Activated naive CD8-positive, alpha-beta T cell treated with anti-CD3 and anti-CD28 coated beads, Interleukin-2, amount 50 U/mL, for 24 hours (primary cell): ENCODE measurements at regions not wholly inside any gene's neighbourhood (a gene's known extent, or its start where the extent isn't known, plus 50 kb on each side); places are given as distances from the start of the nearest gene placed in this dataset.

Experiments used
- ATAC-seq: fragments of 150-1000 bp; cut with Tn5 transposase; one replicate; pipeline ENCODE4 v1.10.0; 2021
- DNase-seq: peaks from one replicate; pipeline ENCODE4 v3.0.0; 2021
- H3K27ac Mint-ChIP-seq: one replicate; pipeline ENCODE4 v1.8.0; 2021; ENCODE audit warnings: mild to moderate bottlenecking, mixed read lengths
- H3K27me3 Mint-ChIP-seq: one replicate; pipeline ENCODE4 v1.8.0; 2021; ENCODE audit warnings: mixed read lengths
- H3K36me3 Mint-ChIP-seq: one replicate; pipeline ENCODE4 v1.8.0; 2021; ENCODE audit warnings: low read depth, mixed read lengths
- H3K4me1 Mint-ChIP-seq: one replicate; pipeline ENCODE4 v1.8.0; 2021; ENCODE audit warnings: mixed read lengths
- H3K4me3 Mint-ChIP-seq: one replicate; pipeline ENCODE4 v1.8.0; 2021; ENCODE audit warnings: mild to moderate bottlenecking, moderate library complexity, mixed read lengths
- H3K9me3 Mint-ChIP-seq: one replicate; pipeline ENCODE4 v1.8.0; 2021; ENCODE audit warnings: mixed read lengths

- no peaks in the 10 kb centered on the region for H3K4me1 Mint-ChIP-seq
- ATAC-seq (no peak), DNase-seq (no peak)
- no peaks in the 10 kb centered on the region for H3K9me3 Mint-ChIP-seq
- no peaks in the 10 kb centered on the region for H3K36me3 Mint-ChIP-seq
- H3K4me3 Mint-ChIP-seq = no peak overlapping the region
- no peak overlapping the region for H3K27ac Mint-ChIP-seq
- H3K27me3 Mint-ChIP-seq = no peaks in the 10 kb centered on the region
Measured at GRCh38 chr11:91243051-91243450, 981.6 kb upstream of the FAT3 start.

- Mint-ChIP-seq H3K36me3 (no peaks in the 10 kb centered on the region), H3K4me3 (no peak overlapping the region), H3K27ac (no peak overlapping the region), H3K4me1 (no peaks in the 10 kb centered on the region), H3K27me3 (no peaks in the 10 kb centered on the region), H3K9me3 (no peaks in the 10 kb centered on the region)
- ATAC-seq (no peak), DNase-seq (no peak)
Measured at GRCh38 chr11:91241226-91241625, 983.4 kb upstream of the FAT3 start.

GRCh38 chr11:91239359-91239758 lies 985.3 kb upstream of the FAT3 start:
- Mint-ChIP-seq H3K4me3 (no peak overlapping the region), H3K9me3 (no peaks in the 10 kb centered on the region), H3K4me1 (no peaks in the 10 kb centered on the region), H3K27ac (no peak overlapping the region), H3K36me3 (no peaks in the 10 kb centered on the region), H3K27me3 (no peaks in the 10 kb centered on the region)
- no peak for DNase-seq
- no peak for ATAC-seq

GRCh38 chr11:91231226-91231625 lies 993.4 kb upstream of the FAT3 start:
- Mint-ChIP-seq H3K36me3 (no peaks in the 10 kb centered on the region), H3K27me3 (no peaks in the 10 kb centered on the region), H3K9me3 (no peaks in the 10 kb centered on the region), H3K4me3 (no peak overlapping the region), H3K4me1 (no peaks in the 10 kb centered on the region), H3K27ac (no peak overlapping the region)
- ATAC-seq (no peak), DNase-seq (no peak)

GRCh38 chr11:91230647-91231046 lies 994.0 kb upstream of the FAT3 start:
- Mint-ChIP-seq H3K9me3 (no peaks in the 10 kb centered on the region), H3K36me3 (no peaks in the 10 kb centered on the region), H3K4me1 (no peaks in the 10 kb centered on the region), H3K27ac (no peak overlapping the region), H3K27me3 (no peaks in the 10 kb centered on the region), H3K4me3 (no peak overlapping the region)
- ATAC-seq (no peak), DNase-seq (no peak)

GRCh38 chr11:91222830-91223229 lies 1000.0 kb upstream of the CHORDC1 start:
- Mint-ChIP-seq H3K4me1 (no peaks in the 10 kb centered on the region), H3K27me3 (no peaks in the 10 kb centered on the region), H3K27ac (no peak overlapping the region), H3K9me3 (no peaks in the 10 kb centered on the region), H3K4me3 (no peak overlapping the region), H3K36me3 (no peaks in the 10 kb centered on the region)
- ATAC-seq = no peak
- DNase-seq = no peak

- no peak for DNase-seq
- ATAC-seq = no peak
- no peak overlapping the region for H3K27ac Mint-ChIP-seq
Measured at GRCh38 chr11:91220476-91221202, 997.8 kb upstream of the CHORDC1 start.

GRCh38 chr11:91219535-91219934 lies 996.7 kb upstream of the CHORDC1 start:
- Mint-ChIP-seq H3K27ac (no peak overlapping the region), H3K9me3 (no peaks in the 10 kb centered on the region), H3K36me3 (no peaks in the 10 kb centered on the region), H3K4me3 (no peak overlapping the region), H3K4me1 (no peaks in the 10 kb centered on the region), H3K27me3 (no peaks in the 10 kb centered on the region)
- DNase-seq (no peak), ATAC-seq (no peak)

More at GRCh38 chr11:91220476-91221202, 997.8 kb upstream of the CHORDC1 start:
- no peaks in the 10 kb centered on the region for H3K9me3 Mint-ChIP-seq
- H3K27me3 Mint-ChIP-seq = no peaks in the 10 kb centered on the region
- no peaks in the 10 kb centered on the region for H3K36me3 Mint-ChIP-seq
- no peak overlapping the region for H3K4me3 Mint-ChIP-seq
- no peaks in the 10 kb centered on the region for H3K4me1 Mint-ChIP-seq

- Mint-ChIP-seq H3K27me3 (no peaks in the 10 kb centered on the region), H3K27ac (no peak overlapping the region), H3K4me3 (no peak overlapping the region), H3K36me3 (no peaks in the 10 kb centered on the region), H3K9me3 (peaks cover 7% of the 10 kb centered on the region), H3K4me1 (no peaks in the 10 kb centered on the region)
- DNase-seq = no peak
- no peak for ATAC-seq
Measured at GRCh38 chr11:91209751-91210150, 986.9 kb upstream of the CHORDC1 start.

- DNase-seq (no peak), ATAC-seq (no peak)
- H3K4me1 Mint-ChIP-seq = no peaks in the 10 kb centered on the region
- no peaks in the 10 kb centered on the region for H3K36me3 Mint-ChIP-seq
- H3K9me3 Mint-ChIP-seq = peaks cover 7% of the 10 kb centered on the region
- H3K27me3 Mint-ChIP-seq = no peaks in the 10 kb centered on the region
- H3K4me3 Mint-ChIP-seq = no peak overlapping the region
- no peak overlapping the region for H3K27ac Mint-ChIP-seq
Measured at GRCh38 chr11:91209306-91209705, 986.5 kb upstream of the CHORDC1 start.

GRCh38 chr11:91199866-91200265 lies 977.0 kb upstream of the CHORDC1 start:
- Mint-ChIP-seq H3K27me3 (no peaks in the 10 kb centered on the region), H3K4me3 (no peak overlapping the region), H3K36me3 (no peaks in the 10 kb centered on the region), H3K27ac (no peak overlapping the region), H3K4me1 (no peaks in the 10 kb centered on the region), H3K9me3 (peaks cover 12% of the 10 kb centered on the region)
- DNase-seq (no peak), ATAC-seq (no peak)

GRCh38 chr11:91194546-91194945 lies 971.7 kb upstream of the CHORDC1 start:
- no peaks in the 10 kb centered on the region for H3K4me1 Mint-ChIP-seq
- ATAC-seq = no peak
- H3K4me3 Mint-ChIP-seq = no peak overlapping the region

GRCh38 chr11:91188484-91188883 lies 965.6 kb upstream of the CHORDC1 start:
- Mint-ChIP-seq H3K9me3 (peaks cover 9% of the 10 kb centered on the region), H3K36me3 (no peaks in the 10 kb centered on the region), H3K4me1 (no peaks in the 10 kb centered on the region), H3K4me3 (no peak overlapping the region), H3K27me3 (no peaks in the 10 kb centered on the region), H3K27ac (no peak overlapping the region)
- ATAC-seq (no peak), DNase-seq (no peak)

More at GRCh38 chr11:91194546-91194945, 971.7 kb upstream of the CHORDC1 start:
- Mint-ChIP-seq H3K27ac (no peak overlapping the region), H3K27me3 (no peaks in the 10 kb centered on the region), H3K36me3 (no peaks in the 10 kb centered on the region), H3K9me3 (peaks cover 16% of the 10 kb centered on the region)
- no peak for DNase-seq

GRCh38 chr11:91187314-91187713 lies 964.5 kb upstream of the CHORDC1 start:
- no peaks in the 10 kb centered on the region for H3K27me3 Mint-ChIP-seq
- DNase-seq = no peak
- no peaks in the 10 kb centered on the region for H3K36me3 Mint-ChIP-seq
- no peak overlapping the region for H3K27ac Mint-ChIP-seq
- no peak for ATAC-seq
- no peaks in the 10 kb centered on the region for H3K4me1 Mint-ChIP-seq
- H3K4me3 Mint-ChIP-seq = no peak overlapping the region
- H3K9me3 Mint-ChIP-seq = peaks cover 15% of the 10 kb centered on the region

GRCh38 chr11:91178366-91178765 lies 955.5 kb upstream of the CHORDC1 start:
- Mint-ChIP-seq H3K4me1 (no peaks in the 10 kb centered on the region), H3K27ac (no peak overlapping the region), H3K27me3 (no peaks in the 10 kb centered on the region), H3K36me3 (no peaks in the 10 kb centered on the region), H3K9me3 (peaks cover 13% of the 10 kb centered on the region), H3K4me3 (no peak overlapping the region)
- ATAC-seq (no peak), DNase-seq (no peak)

GRCh38 chr11:91174734-91175133 lies 951.9 kb upstream of the CHORDC1 start:
- Mint-ChIP-seq H3K9me3 (peaks cover 13% of the 10 kb centered on the region), H3K4me3 (no peak overlapping the region), H3K27ac (no peak overlapping the region), H3K4me1 (no peaks in the 10 kb centered on the region), H3K36me3 (no peaks in the 10 kb centered on the region), H3K27me3 (no peaks in the 10 kb centered on the region)
- DNase-seq (no peak), ATAC-seq (no peak)
